ENCODE measurements at regions not wholly inside any gene's neighbourhood (a gene's known extent, or its start where the extent isn't known, plus 50 kb on each side); places are given as distances from the start of the nearest gene placed in this dataset.
"Not testable (repeated sequence)": the region's sequence is repeated elsewhere in the genome, so short reads cannot be mapped to it uniquely, and the experiment has no call there.

- no peaks in the 10 kb centered on the region for H3K4me1 Mint-ChIP-seq (ENCODE audit: low read depth)
- no peak overlapping the region for H3K4me3 Mint-ChIP-seq
- H3K27ac Mint-ChIP-seq = no peak overlapping the region
- H3K36me3 Mint-ChIP-seq (ENCODE audit: low read depth) = no peaks in the 10 kb centered on the region
- intact Hi-C loops (cut with micrococcal nuclease) = no loop called here
- peaks cover 7% of the 10 kb centered on the region for H3K27me3 Mint-ChIP-seq (ENCODE audit: insufficient read depth)
- no peak for DNase-seq (ENCODE audit: low spot score)
- H3K9me3 Mint-ChIP-seq = no peaks in the 10 kb centered on the region
Observed at GRCh38 chr5:74461251-74461650, 179.3 kb downstream of the ENC1 start.

GRCh38 chr5:74460694-74461093, 179.8 kb downstream of the ENC1 start:
- Mint-ChIP-seq H3K4me1 (ENCODE audit: low read depth) (no peaks in the 10 kb centered on the region), H3K36me3 (ENCODE audit: low read depth) (no peaks in the 10 kb centered on the region), H3K9me3 (no peaks in the 10 kb centered on the region), H3K27ac (no peak overlapping the region), H3K27me3 (ENCODE audit: insufficient read depth) (peaks cover 12% of the 10 kb centered on the region), H3K4me3 (no peak overlapping the region)
- no peak for DNase-seq (ENCODE audit: low spot score)
- intact Hi-C loops (cut with micrococcal nuclease) = no loop called here

- Mint-ChIP-seq H3K27ac (no peak overlapping the region), H3K4me3 (no peak overlapping the region), H3K4me1 (ENCODE audit: low read depth) (no peaks in the 10 kb centered on the region), H3K27me3 (ENCODE audit: insufficient read depth) (peaks cover 12% of the 10 kb centered on the region), H3K36me3 (ENCODE audit: low read depth) (no peaks in the 10 kb centered on the region), H3K9me3 (no peaks in the 10 kb centered on the region)
- intact Hi-C loops (cut with micrococcal nuclease) = no loop called here
- DNase-seq (ENCODE audit: low spot score) = no peak
Observed at GRCh38 chr5:74459984-74460383, 180.5 kb downstream of the ENC1 start.

GRCh38 chr5:74457876-74458275, 182.7 kb downstream of the ENC1 start:
- H3K4me3 Mint-ChIP-seq = no peak overlapping the region
- no peaks in the 10 kb centered on the region for H3K36me3 Mint-ChIP-seq (ENCODE audit: low read depth)
- no peaks in the 10 kb centered on the region for H3K4me1 Mint-ChIP-seq (ENCODE audit: low read depth)
- no peak overlapping the region for H3K27ac Mint-ChIP-seq
- no peaks in the 10 kb centered on the region for H3K9me3 Mint-ChIP-seq
- intact Hi-C loops (cut with micrococcal nuclease) = no loop called here
- H3K27me3 Mint-ChIP-seq (ENCODE audit: insufficient read depth) = peaks cover 9% of the 10 kb centered on the region
- DNase-seq (ENCODE audit: low spot score) = no peak

DNA sequence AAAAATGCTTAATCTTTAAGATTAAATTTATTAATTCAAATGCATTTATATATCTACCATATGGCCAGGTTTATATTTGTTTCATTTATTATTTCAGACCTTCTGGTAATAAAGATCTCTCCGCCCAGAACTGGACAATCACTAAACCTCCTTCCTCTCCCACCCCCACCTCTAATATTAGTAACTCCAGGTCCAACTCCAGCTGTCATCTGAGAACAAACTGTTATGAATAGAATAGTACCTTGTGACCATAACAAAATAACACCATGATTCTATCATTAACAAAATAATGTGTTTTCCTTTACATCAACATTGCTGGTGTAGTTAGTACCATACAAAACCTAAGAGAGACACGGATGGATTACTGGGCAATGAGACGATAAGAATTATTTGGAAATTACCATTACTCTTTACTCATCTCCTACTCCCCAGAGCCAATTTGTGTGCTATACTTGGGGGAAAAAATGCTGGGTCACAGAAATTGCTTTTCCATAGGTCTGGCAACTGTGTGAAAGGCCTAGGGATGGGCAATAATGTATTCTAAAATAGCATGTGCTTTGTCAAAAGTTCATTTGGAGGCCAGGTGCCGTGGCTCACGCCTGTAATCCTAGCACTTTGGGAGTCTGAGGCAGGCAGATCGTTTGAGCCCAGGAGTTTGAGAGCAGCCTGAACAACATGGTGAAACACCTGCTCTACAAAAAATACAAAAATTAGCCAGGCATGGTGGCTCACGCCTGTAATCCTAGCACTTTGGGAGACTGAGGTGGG, 186.1 kb downstream of the ENC1 start:
- Mint-ChIP-seq H3K36me3 (ENCODE audit: low read depth) (no peaks in the 10 kb centered on the region), H3K27me3 (ENCODE audit: insufficient read depth) (peaks cover 8% of the 10 kb centered on the region)

GRCh38 chr5:74452856-74453255, 187.7 kb downstream of the ENC1 start:
- Mint-ChIP-seq H3K36me3 (ENCODE audit: low read depth) (no peaks in the 10 kb centered on the region), H3K4me3 (no peak overlapping the region), H3K27ac (no peak overlapping the region), H3K9me3 (no peaks in the 10 kb centered on the region), H3K4me1 (ENCODE audit: low read depth) (no peaks in the 10 kb centered on the region), H3K27me3 (ENCODE audit: insufficient read depth) (peaks cover 11% of the 10 kb centered on the region)
- no peak for DNase-seq (ENCODE audit: low spot score)
- intact Hi-C loops (cut with micrococcal nuclease) = no loop called here

More for the DNA sequence above, 186.1 kb downstream of the ENC1 start:
- intact Hi-C loops (cut with micrococcal nuclease) = no loop called here
- Mint-ChIP-seq H3K4me1 (ENCODE audit: low read depth) (no peaks in the 10 kb centered on the region), H3K27ac (no peak overlapping the region), H3K4me3 (no peak overlapping the region), H3K9me3 (no peaks in the 10 kb centered on the region)
- no peak for DNase-seq (ENCODE audit: low spot score)

DNA sequence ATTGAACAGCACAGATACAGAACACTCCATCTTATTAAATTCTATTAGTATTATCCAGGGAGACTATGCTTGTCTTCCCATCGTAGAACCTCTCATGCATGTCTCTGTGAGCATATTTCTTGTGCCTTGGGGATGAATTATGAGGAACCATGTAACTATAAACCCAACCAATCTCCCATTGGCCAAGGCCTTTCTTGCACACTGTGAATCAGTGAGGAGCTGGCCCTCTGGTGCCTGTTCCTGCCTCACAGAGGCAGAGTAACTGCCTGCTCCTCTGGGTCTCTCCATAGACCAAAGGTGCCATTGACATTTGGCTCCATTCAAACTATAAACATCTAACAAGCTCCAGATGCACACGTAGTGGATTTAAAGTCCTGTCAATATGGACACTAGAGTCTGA, 190.4 kb downstream of the ENC1 start:
- Mint-ChIP-seq H3K9me3 (no peaks in the 10 kb centered on the region), H3K4me1 (ENCODE audit: low read depth) (no peaks in the 10 kb centered on the region), H3K4me3 (no peak overlapping the region), H3K36me3 (ENCODE audit: low read depth) (no peaks in the 10 kb centered on the region), H3K27ac (no peak overlapping the region), H3K27me3 (ENCODE audit: insufficient read depth) (peaks cover 5% of the 10 kb centered on the region)
- no peak for DNase-seq (ENCODE audit: low spot score)
- intact Hi-C loops (cut with micrococcal nuclease) = no loop called here

- Mint-ChIP-seq H3K9me3 (no peaks in the 10 kb centered on the region), H3K27me3 (ENCODE audit: insufficient read depth) (peaks cover 8% of the 10 kb centered on the region), H3K27ac (no peak overlapping the region), H3K4me3 (no peak overlapping the region), H3K36me3 (ENCODE audit: low read depth) (no peaks in the 10 kb centered on the region), H3K4me1 (ENCODE audit: low read depth) (no peaks in the 10 kb centered on the region)
- DNase-seq (ENCODE audit: low spot score) = no peak
- intact Hi-C loops (cut with micrococcal nuclease) = no loop called here
Observed at GRCh38 chr5:74446725-74447241, 193.7 kb downstream of the ENC1 start.

DNA sequence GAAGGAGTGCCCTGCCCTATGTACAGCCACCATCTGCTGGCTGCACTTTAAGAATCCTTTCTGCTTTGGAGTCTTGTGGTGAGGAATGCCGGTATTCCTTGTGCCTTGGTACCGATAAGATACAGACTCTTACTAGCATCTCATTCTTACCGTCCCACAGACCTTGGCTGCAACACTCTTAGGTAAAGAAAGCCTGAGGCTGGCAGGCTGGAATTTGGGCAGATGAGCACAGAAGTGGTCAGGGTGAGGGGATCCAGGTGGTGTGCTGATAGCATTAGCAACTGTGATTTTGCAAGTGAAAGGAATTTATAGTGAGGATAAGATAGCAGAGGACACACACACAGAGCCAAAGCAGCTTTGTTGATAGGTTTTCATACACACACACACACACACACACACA, 198.1 kb downstream of the ENC1 start:
- H3K4me1 Mint-ChIP-seq (ENCODE audit: low read depth) = no peaks in the 10 kb centered on the region
- intact Hi-C loops (cut with micrococcal nuclease) = no loop called here
- H3K36me3 Mint-ChIP-seq (ENCODE audit: low read depth) = no peaks in the 10 kb centered on the region
- H3K27me3 Mint-ChIP-seq (ENCODE audit: insufficient read depth) = peaks cover 3% of the 10 kb centered on the region
- H3K4me3 Mint-ChIP-seq = no peak overlapping the region
- no peaks in the 10 kb centered on the region for H3K9me3 Mint-ChIP-seq
- H3K27ac Mint-ChIP-seq = no peak overlapping the region
- DNase-seq (ENCODE audit: low spot score) = no peak

DNA sequence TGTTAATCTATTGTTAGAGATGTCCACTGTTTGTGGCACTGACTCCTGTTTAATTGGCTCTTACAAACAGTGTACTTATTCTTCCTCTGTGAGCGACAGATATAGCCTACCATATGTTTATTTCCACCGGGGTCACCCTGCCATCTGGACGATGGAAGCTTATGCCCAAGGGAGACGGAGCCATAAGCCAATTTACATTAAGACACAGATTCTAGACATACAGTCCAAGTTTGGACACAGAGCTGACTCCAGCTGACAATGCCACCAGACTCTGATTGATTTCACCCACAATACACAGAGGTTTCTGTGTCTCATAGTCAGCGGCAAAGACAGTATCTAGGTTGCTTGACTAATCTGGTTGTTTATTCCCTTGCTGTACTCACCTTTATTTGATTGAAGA, 198.9 kb downstream of the ENC1 start:
- no peaks in the 10 kb centered on the region for H3K36me3 Mint-ChIP-seq (ENCODE audit: low read depth)
- no peak overlapping the region for H3K27ac Mint-ChIP-seq

GRCh38 chr5:74440341-74440740, 200.2 kb downstream of the ENC1 start:
- Mint-ChIP-seq H3K4me3 (no peak overlapping the region), H3K27me3 (ENCODE audit: insufficient read depth) (peaks cover 7% of the 10 kb centered on the region), H3K9me3 (no peaks in the 10 kb centered on the region), H3K36me3 (ENCODE audit: low read depth) (no peaks in the 10 kb centered on the region), H3K4me1 (ENCODE audit: low read depth) (no peaks in the 10 kb centered on the region), H3K27ac (no peak overlapping the region)
- intact Hi-C loops (cut with micrococcal nuclease) = no loop called here
- no peak for DNase-seq (ENCODE audit: low spot score)

More for the DNA sequence above, 198.9 kb downstream of the ENC1 start:
- H3K4me3 Mint-ChIP-seq = no peak overlapping the region
- peaks cover 5% of the 10 kb centered on the region for H3K27me3 Mint-ChIP-seq (ENCODE audit: insufficient read depth)
- no peak for DNase-seq (ENCODE audit: low spot score)
- H3K4me1 Mint-ChIP-seq (ENCODE audit: low read depth) = no peaks in the 10 kb centered on the region
- no peaks in the 10 kb centered on the region for H3K9me3 Mint-ChIP-seq
- intact Hi-C loops (cut with micrococcal nuclease) = no loop called here

DNA sequence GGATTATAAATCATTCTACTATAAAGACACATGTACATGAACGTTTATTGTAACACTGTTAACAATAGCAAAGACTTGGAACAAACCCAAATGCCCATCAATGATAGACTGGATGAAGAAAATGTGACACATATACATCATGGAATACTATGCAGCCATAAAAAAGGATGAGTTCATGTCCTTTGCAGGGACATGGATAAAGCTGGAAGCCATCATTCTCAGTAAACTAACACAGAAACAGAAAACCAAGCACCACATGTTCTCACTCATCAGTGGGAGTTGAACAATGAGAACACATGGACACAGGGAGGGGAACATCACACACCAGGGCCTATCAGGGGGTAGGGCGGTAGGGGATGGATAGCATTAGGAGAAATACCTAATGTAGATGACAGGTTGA, 202.7 kb downstream of the ENC1 start:
- DNase-seq (ENCODE audit: low spot score); H3K4me1 Mint-ChIP-seq (ENCODE audit: low read depth); H3K27me3 Mint-ChIP-seq (ENCODE audit: insufficient read depth); H3K9me3 Mint-ChIP-seq; H3K27ac Mint-ChIP-seq; H3K36me3 Mint-ChIP-seq (ENCODE audit: low read depth); H3K4me3 Mint-ChIP-seq; intact Hi-C loops (cut with micrococcal nuclease): not testable (repeated sequence)

DNA sequence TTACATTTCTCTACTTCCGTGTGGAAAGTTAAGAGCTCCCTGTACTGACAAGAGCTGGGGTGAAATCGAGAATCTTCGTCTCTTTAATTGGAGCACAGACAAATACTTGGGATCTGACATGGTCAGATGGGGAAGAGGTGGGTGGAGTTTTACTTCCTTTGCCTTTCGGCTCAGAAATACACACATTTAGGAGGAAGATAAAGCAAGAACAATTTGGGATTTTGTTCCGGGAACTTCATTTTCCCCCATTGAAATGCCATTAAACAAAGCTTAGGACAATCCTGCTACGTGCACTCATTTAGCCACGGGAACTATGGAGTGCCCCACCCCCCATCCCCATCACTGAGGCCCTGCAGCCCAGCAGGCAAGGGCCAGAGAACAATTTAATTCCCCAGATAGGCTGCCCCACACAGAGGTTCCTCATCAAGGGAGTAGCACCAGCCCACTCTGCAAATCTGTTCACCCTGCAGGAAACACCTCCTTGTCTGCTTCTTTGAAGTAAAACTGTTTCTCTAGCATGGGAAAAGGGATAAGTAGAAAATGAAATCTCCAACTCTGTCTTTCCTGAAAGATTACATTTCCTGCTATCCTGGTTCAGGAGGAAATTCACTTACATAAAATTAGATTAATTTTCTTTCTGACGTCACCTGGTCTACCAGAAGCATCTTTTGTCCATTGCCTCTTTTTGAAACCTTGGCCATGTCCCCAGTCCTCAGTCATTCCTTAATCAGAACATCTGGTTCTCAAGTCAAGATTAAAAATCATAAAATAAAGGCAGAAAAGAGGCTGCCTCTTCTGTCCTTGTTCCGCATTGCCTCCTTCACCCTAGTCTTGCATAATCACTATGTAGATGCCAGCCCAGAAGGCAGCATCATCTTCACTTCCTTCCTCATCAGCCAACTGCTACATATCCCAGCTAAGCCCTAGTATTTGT, 206.4 kb downstream of the ENC1 start:
- no peaks in the 10 kb centered on the region for H3K36me3 Mint-ChIP-seq (ENCODE audit: low read depth)
- DNase-seq (ENCODE audit: low spot score) = no peak
- H3K4me3 Mint-ChIP-seq = no peak overlapping the region
- intact Hi-C loops (cut with micrococcal nuclease) = no loop called here
- peaks cover 9% of the 10 kb centered on the region for H3K27me3 Mint-ChIP-seq (ENCODE audit: insufficient read depth)
- H3K9me3 Mint-ChIP-seq = no peaks in the 10 kb centered on the region
- H3K4me1 Mint-ChIP-seq (ENCODE audit: low read depth) = no peaks in the 10 kb centered on the region
- no peak overlapping the region for H3K27ac Mint-ChIP-seq

Measured in activated T-helper 1 cell treated with anti-CD3 and anti-CD28 coated beads, Interleukin-12 subunit alpha, Interleukin-12 subunit beta, Interleukin-2, Interleukin-4 antibody, amounts not matched to agents 30 ng/mL and 10 ng/mL and 1 ng/mL, durations not matched to agents 14 hours and 24 hours and 36 hours (primary cell).